Chondrocyte (in vitro differentiated cells): ENCODE measurements at regions not wholly inside any gene's neighbourhood (a gene's known extent, or its start where the extent isn't known, plus 50 kb on each side); places are given as distances from the start of the nearest gene placed in this dataset.
"Not testable (repeated sequence)": the region's sequence is repeated elsewhere in the genome, so short reads cannot be mapped to it uniquely, and the experiment has no call there.

Experiments
- DNase-seq: peaks from one replicate; pipeline ENCODE4 v3.0.0; 2021; ENCODE audit warnings: mixed read lengths, low spot score
- H3K27ac Mint-ChIP-seq: one replicate; pipeline ENCODE4 v1.8.0; 2021; ENCODE audit warnings: mild to moderate bottlenecking, moderate library complexity, mixed read lengths; ENCODE audit not compliant: unreplicated experiment
- H3K27me3 Mint-ChIP-seq: 2 replicates; pipeline ENCODE4 v1.8.0; 2021; ENCODE audit warnings: low read depth, mixed read lengths
- H3K36me3 Mint-ChIP-seq: 2 replicates; pipeline ENCODE4 v1.8.0; 2021; ENCODE audit warnings: low read depth, mixed read lengths
- H3K4me1 Mint-ChIP-seq: 2 replicates; pipeline ENCODE4 v1.8.0; 2021; ENCODE audit warnings: low read depth, mild to moderate bottlenecking, mixed read lengths
- H3K4me3 Mint-ChIP-seq: one replicate; pipeline ENCODE4 v1.8.0; 2021; ENCODE audit warnings: mild to moderate bottlenecking, moderate library complexity, mixed read lengths; ENCODE audit not compliant: unreplicated experiment
- H3K9me3 Mint-ChIP-seq: 2 replicates; pipeline ENCODE4 v1.8.0; 2021; ENCODE audit warnings: low read depth, mixed read lengths
- TF ChIP-seq, protein P1 (sequence below): fragments of 200-600 bp; sonication (generic); IDR thresholded peaks from 2 replicates; pipeline ENCODE4 v1.5.0; 2021; ENCODE audit warnings: antibody characterized with exemption, mild to moderate bottlenecking, moderate library complexity

DNA sequence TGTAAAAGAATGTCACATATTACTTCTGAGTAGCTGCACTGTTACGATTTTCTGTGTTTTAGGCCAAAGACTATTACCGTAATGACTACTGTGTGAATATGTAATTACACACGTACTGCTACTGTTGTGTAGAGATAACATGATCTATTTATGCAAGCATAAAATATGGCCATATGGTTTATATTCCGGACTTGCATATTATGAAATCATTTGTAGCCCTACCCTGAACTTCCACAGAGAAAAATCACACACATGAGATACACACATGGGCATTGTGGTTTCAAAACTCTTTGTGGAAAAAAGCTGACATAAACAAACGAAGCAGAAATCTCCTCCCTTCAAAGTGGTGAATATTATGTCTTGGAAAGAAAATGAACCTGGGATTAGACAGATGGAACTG, 373.0 kb upstream of the ADAMTS5 start:
- H3K4me1 Mint-ChIP-seq = no peaks in the 10 kb centered on the region
- TF ChIP-seq, protein P1, sequence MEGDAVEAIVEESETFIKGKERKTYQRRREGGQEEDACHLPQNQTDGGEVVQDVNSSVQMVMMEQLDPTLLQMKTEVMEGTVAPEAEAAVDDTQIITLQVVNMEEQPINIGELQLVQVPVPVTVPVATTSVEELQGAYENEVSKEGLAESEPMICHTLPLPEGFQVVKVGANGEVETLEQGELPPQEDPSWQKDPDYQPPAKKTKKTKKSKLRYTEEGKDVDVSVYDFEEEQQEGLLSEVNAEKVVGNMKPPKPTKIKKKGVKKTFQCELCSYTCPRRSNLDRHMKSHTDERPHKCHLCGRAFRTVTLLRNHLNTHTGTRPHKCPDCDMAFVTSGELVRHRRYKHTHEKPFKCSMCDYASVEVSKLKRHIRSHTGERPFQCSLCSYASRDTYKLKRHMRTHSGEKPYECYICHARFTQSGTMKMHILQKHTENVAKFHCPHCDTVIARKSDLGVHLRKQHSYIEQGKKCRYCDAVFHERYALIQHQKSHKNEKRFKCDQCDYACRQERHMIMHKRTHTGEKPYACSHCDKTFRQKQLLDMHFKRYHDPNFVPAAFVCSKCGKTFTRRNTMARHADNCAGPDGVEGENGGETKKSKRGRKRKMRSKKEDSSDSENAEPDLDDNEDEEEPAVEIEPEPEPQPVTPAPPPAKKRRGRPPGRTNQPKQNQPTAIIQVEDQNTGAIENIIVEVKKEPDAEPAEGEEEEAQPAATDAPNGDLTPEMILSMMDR = no peak
- no peak for DNase-seq
- no peak overlapping the region for H3K27ac Mint-ChIP-seq
- peaks cover 9% of the 10 kb centered on the region for H3K9me3 Mint-ChIP-seq
- no peaks in the 10 kb centered on the region for H3K27me3 Mint-ChIP-seq
- no peak overlapping the region for H3K4me3 Mint-ChIP-seq
- no peaks in the 10 kb centered on the region for H3K36me3 Mint-ChIP-seq

DNA sequence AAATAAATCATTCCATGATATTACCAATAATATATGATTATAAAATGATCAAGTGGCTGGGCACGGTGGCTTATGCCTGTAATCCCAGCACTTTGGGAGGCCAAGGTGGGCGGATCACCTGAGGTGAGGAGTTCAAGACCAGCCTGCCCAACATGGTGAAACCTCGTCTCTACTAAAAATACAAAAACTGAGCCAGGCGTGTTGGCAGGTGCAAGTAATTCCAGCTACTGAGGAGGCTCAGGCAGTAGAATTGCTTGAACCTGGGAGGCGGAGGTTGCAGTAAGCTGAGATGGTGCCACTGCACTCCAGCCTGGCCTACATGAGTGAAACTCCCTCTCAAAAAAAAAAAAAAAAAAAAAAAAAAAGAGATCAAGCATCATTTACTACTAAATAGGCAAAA, 371.1 kb upstream of the ADAMTS5 start:
- H3K36me3 Mint-ChIP-seq, H3K4me1 Mint-ChIP-seq: not testable (repeated sequence)

DNA sequence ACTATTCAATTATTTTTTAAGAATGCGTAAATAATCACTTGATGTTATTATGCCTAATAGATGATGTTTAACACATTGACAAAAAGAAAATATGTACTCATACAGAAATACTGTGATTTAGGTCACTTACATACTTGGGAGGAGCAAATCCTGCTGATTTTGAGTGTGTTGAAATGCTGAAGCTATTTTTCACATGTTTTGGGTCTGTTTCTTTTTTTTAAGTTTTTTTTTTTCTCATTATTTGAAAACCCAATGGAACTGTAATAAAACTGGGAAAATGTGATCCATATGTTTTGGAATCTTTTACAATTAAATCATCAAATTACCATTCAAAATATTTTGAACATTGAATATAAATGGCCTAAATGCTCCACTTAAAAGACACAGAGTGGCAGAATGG, 366.2 kb upstream of the ADAMTS5 start:
- no peak overlapping the region for H3K4me3 Mint-ChIP-seq
- H3K9me3 Mint-ChIP-seq = peaks cover 22% of the 10 kb centered on the region
- no peaks in the 10 kb centered on the region for H3K36me3 Mint-ChIP-seq
- DNase-seq = no peak
- peaks cover 13% of the 10 kb centered on the region for H3K4me1 Mint-ChIP-seq
- H3K27me3 Mint-ChIP-seq = no peaks in the 10 kb centered on the region
- TF ChIP-seq, protein P1 = no peak
- no peak overlapping the region for H3K27ac Mint-ChIP-seq

More for the DNA sequence above, 371.1 kb upstream of the ADAMTS5 start:
- not testable (repeated sequence) for H3K4me3 Mint-ChIP-seq, H3K27ac Mint-ChIP-seq, H3K27me3 Mint-ChIP-seq, DNase-seq
- H3K9me3 Mint-ChIP-seq = peaks cover 13% of the 10 kb centered on the region

DNA sequence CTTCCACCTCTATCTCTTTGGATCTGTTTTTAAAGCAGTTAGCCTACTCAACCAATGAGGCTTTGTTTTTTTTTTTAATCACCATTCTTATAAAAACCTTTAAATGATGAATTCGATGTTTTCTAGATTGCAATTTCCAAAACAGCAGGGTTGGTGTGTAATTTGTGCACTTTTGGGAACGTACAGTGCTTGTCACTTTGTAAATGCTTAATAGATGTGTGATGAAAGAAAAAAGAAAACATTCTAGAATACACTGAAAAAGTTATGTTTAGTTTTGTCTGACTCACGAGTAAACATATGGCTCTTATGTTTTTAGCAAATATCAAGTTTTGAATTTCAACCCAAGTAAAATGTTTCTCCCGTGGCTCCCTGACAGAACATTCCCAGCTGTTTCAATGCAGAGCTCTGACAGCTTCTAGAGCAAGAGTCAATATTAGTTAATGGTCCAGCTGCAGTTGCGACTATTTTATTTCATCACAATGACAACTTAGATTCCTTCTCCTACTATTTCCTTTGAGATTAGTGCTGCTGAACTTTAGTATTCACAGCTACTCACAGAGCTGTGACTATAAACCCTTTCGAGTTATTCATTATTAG, 362.5 kb upstream of the ADAMTS5 start:
- no peak overlapping the region for H3K27ac Mint-ChIP-seq
- H3K4me1 Mint-ChIP-seq = peaks cover 13% of the 10 kb centered on the region
- TF ChIP-seq, protein P1 = no peak
- no peaks in the 10 kb centered on the region for H3K27me3 Mint-ChIP-seq
- H3K36me3 Mint-ChIP-seq = no peaks in the 10 kb centered on the region
- no peak for DNase-seq
- H3K4me3 Mint-ChIP-seq = no peak overlapping the region
- H3K9me3 Mint-ChIP-seq = peaks cover 15% of the 10 kb centered on the region

DNA sequence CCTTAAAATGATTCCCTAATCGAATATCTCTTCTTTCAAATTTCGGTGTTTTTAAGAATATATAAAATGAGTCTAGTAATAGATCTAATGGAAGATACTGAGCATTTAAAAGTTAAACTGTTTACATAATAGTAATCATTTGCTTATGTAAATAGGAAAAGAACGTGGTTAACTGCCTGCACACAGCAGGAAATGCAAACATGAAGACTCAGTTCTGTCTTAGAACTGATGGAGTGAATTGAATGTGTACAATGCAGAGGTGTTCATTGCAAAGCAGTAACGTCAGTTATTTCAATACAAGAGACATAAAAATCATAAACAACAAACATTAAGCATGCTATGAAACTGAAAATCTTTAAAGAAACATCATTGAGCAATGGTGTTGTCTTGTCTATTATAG, 359.4 kb upstream of the ADAMTS5 start:
- peaks cover 13% of the 10 kb centered on the region for H3K4me1 Mint-ChIP-seq
- H3K9me3 Mint-ChIP-seq = peaks cover 3% of the 10 kb centered on the region
- no peak overlapping the region for H3K27ac Mint-ChIP-seq
- H3K36me3 Mint-ChIP-seq = no peaks in the 10 kb centered on the region
- TF ChIP-seq, protein P1 = no peak
- no peak for DNase-seq
- H3K4me3 Mint-ChIP-seq = no peak overlapping the region
- H3K27me3 Mint-ChIP-seq = no peaks in the 10 kb centered on the region

DNA sequence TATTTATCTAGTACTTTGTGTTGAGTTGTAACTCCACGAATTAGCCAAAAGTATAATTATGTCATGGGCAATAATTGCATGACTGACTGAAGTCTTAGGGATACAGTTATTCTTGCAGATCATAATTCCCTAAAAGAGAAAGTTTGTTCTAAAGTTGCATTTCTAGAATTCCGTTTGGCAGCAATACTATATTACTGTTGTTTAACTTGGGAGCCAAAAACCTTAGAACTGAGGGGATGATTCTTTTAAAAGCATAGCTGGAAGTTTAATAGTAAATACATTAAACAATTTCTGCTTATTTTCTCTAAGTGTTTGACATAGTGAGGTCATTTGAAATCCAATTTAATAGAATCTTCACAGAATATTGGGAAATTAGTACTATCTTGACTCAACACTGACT, 356.4 kb upstream of the ADAMTS5 start:
- Mint-ChIP-seq H3K4me1 (no peaks in the 10 kb centered on the region), H3K36me3 (no peaks in the 10 kb centered on the region), H3K9me3 (peaks cover 4% of the 10 kb centered on the region), H3K27me3 (no peaks in the 10 kb centered on the region), H3K27ac (no peak overlapping the region), H3K4me3 (no peak overlapping the region)
- DNase-seq = no peak
- TF ChIP-seq, protein P1 = no peak
